Vagina (tissue), 2 donors: ENCODE measurements at regions not wholly inside any gene's neighbourhood (a gene's known extent, or its start where the extent isn't known, plus 50 kb on each side); places are given as distances from the start of the nearest gene placed in this dataset.

Experiments
- POLR2A ChIP-seq, 2 donors: fragments of 450-650 bp; IDR thresholded peaks; one replicate each; pipeline ENCODE4 v1.6.1; 2017; ENCODE audit warnings: antibody characterized with exemption in 2 of 2, mild to moderate bottlenecking in 2 of 2, moderate library complexity in 2 of 2
- POLR2AphosphoS5 ChIP-seq, 2 donors: sonication (generic); formaldehyde crosslinking; IDR thresholded peaks; one replicate each; pipeline ENCODE4 v1.9.0; 2017; ENCODE audit warnings: antibody characterized with exemption in 2 of 2, mild to moderate bottlenecking in 2 of 2, low read depth in 1 of 2; ENCODE audit not compliant: insufficient read depth in 1 of 2
- TF ChIP-seq, protein P1 (sequence below), 3 experiments: fragments of 450-650 bp in 2 of 3; fragments of 200-600 bp in 1 of 3; sonication (generic) in 1 of 3; IDR thresholded peaks; one replicate each; pipeline ENCODE4 v1.5.1; 2017 to 2019; ENCODE audit warnings: antibody characterized with exemption in 3 of 3, mild to moderate bottlenecking in 2 of 3, moderate library complexity in 2 of 3

GRCh38 chr6:148173548-148173947, 169.1 kb upstream of the SASH1 start:
- TF ChIP-seq, protein P1, sequence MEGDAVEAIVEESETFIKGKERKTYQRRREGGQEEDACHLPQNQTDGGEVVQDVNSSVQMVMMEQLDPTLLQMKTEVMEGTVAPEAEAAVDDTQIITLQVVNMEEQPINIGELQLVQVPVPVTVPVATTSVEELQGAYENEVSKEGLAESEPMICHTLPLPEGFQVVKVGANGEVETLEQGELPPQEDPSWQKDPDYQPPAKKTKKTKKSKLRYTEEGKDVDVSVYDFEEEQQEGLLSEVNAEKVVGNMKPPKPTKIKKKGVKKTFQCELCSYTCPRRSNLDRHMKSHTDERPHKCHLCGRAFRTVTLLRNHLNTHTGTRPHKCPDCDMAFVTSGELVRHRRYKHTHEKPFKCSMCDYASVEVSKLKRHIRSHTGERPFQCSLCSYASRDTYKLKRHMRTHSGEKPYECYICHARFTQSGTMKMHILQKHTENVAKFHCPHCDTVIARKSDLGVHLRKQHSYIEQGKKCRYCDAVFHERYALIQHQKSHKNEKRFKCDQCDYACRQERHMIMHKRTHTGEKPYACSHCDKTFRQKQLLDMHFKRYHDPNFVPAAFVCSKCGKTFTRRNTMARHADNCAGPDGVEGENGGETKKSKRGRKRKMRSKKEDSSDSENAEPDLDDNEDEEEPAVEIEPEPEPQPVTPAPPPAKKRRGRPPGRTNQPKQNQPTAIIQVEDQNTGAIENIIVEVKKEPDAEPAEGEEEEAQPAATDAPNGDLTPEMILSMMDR (IDR thresholded peaks at IDR 0.05), result no peak
- TF ChIP-seq POLR2A (IDR thresholded peaks at IDR 0.05), result no peak
- TF ChIP-seq POLR2AphosphoS5 (IDR thresholded peaks at IDR 0.05; ENCODE audit: insufficient read depth in 1 of 2, low read depth in 1 of 2), result no peak
